AG04450 (cell line): ENCODE measurements at regions not wholly inside any gene's neighbourhood (a gene's known extent, or its start where the extent isn't known, plus 50 kb on each side); places are given as distances from the start of the nearest gene placed in this dataset.
"Not testable (repeated sequence)": the region's sequence is repeated elsewhere in the genome, so short reads cannot be mapped to it uniquely, and the experiment has no call there.

Source experiments
- CTCF ChIA-PET: fragments of 300-600, 350-600 bp; formaldehyde crosslinking; extraction: SDS; loops from one replicate; lab custom pipeline; 2022; ENCODE audit warnings: antibody characterized with exemption, inconsistent platforms; lab: Charles Lee
- POLR2A ChIA-PET: fragments of 350-600 bp; formaldehyde crosslinking; extraction: SDS; loops from one replicate; lab custom pipeline; 2021; ENCODE audit warnings: antibody characterized with exemption, inconsistent platforms; lab: Yijun Ruan, JAX
- DNase-seq: peaks from one replicate; pipeline ENCODE4 v3.0.0-alpha.2; 2011; ENCODE audit warnings: low read depth, low spot score
- H3K27ac ChIP-seq: one replicate; pipeline ENCODE4 v1.5.1; 2012; ENCODE audit warnings: low read depth, low read length, control low read depth
- H3K27me3 ChIP-seq: one replicate; pipeline ENCODE4 v1.6.0; 2012; ENCODE audit warnings: low read length; ENCODE audit not compliant: control insufficient read depth, insufficient read depth
- H3K4me3 ChIP-seq: 2 replicates; pipeline ENCODE4 v1.5.1; 2011; ENCODE audit warnings: mild to moderate bottlenecking, low read depth, low read length, control low read depth
- H3K9me3 ChIP-seq: 2 replicates; pipeline ENCODE4 v1.5.1; 2012; ENCODE audit warnings: low read length; ENCODE audit not compliant: control insufficient read depth, insufficient read depth
- TF ChIP-seq, protein P1 (sequence below): IDR thresholded peaks from 2 replicates; pipeline ENCODE4 v1.5.1; 2011; ENCODE audit warnings: low read depth, low read length, control low read depth, inconsistent platforms

DNA sequence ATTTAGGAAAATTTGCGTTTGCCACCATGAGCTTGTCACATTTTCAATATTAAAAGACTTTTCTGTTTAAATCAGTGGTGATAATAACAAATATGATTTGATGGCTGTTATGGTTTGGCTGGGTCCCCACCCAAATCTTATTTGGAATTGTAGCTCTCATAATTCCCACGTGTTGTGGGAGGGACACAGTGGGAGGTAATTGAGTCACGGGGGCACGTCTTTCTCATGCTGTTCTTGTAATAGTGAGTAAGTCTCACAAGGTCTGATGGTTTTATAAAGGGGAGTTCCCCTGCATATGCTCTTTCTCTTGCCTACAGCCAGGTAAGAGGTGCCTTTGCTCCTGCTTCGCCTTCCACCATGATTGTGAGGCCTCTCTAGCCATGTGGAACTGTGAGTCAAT, 83.4 kb upstream of the RGPD4 start:
- no peak overlapping the region for H3K4me3 ChIP-seq
- ChIA-PET CTCF (no interaction called here), POLR2A (no interaction called here)
- no peak overlapping the region for H3K27ac ChIP-seq
- TF ChIP-seq, protein P1, sequence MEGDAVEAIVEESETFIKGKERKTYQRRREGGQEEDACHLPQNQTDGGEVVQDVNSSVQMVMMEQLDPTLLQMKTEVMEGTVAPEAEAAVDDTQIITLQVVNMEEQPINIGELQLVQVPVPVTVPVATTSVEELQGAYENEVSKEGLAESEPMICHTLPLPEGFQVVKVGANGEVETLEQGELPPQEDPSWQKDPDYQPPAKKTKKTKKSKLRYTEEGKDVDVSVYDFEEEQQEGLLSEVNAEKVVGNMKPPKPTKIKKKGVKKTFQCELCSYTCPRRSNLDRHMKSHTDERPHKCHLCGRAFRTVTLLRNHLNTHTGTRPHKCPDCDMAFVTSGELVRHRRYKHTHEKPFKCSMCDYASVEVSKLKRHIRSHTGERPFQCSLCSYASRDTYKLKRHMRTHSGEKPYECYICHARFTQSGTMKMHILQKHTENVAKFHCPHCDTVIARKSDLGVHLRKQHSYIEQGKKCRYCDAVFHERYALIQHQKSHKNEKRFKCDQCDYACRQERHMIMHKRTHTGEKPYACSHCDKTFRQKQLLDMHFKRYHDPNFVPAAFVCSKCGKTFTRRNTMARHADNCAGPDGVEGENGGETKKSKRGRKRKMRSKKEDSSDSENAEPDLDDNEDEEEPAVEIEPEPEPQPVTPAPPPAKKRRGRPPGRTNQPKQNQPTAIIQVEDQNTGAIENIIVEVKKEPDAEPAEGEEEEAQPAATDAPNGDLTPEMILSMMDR, result no peak
- H3K9me3 ChIP-seq, result peaks cover 5% of the 10 kb centered on the region; the same call in 1 of the 2 replicates
- H3K27me3 ChIP-seq, result no peaks in the 10 kb centered on the region
- no peak for DNase-seq

DNA sequence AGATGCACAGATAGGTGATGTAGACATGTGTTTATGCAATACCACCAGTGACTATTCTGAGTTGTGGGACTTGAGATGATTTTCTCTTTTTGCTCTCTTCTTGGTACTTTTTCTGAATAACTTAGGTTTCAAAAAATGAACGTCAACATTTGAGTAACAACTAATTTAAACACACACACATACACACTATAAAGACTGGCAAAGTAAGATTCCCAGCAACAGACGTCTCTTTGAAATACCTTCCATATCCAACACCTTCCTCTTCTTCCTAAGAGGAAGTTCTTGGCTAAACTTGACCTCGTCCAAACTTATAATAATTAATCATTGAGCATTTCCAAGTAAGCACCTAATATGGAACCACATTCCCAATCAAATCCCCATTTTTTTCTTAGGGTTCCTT, 81.6 kb upstream of the RGPD4 start:
- Histone ChIP-seq H3K27ac (no peak overlapping the region), H3K27me3 (no peaks in the 10 kb centered on the region), H3K9me3 (peaks cover 6% of the 10 kb centered on the region; the same call in 1 of the 2 replicates), H3K4me3 (no peak overlapping the region)
- CTCF ChIA-PET, result no interaction called here
- TF ChIP-seq, protein P1, result no peak
- POLR2A ChIA-PET, result no interaction called here
- no peak for DNase-seq

DNA sequence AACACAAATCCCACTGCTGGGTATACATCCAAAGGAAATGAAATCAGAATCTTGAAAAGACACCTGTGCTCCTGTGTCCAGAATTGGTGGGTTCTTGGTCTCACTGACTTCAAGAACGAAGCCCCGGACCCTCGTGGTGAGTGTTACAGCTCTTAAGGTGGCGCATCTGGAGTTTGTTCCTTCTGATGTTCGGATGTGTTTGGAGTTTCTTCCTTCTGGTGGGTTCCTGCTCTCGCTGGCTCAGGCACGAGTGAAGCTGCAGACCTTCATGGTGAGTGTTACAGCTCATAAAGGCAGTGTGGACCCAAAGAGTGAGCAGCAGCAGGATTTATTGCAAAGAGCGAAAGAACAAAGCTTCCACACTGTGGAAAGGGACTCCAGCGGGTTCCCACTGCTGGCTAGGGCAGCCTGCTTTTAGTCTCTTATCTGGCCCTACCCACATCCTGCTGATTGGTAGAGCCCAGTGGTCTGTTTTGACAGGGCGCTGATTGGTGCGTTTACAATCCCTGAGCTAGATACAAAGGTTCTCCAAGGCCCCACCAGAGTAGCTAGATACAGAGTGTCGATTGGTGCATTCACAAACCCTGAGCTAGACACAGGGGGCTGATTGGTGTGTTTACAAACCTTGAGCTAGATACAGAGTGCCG, 80.0 kb upstream of the RGPD4 start:
- CTCF ChIA-PET, H3K27me3 ChIP-seq, H3K9me3 ChIP-seq, H3K4me3 ChIP-seq, DNase-seq, H3K27ac ChIP-seq, POLR2A ChIA-PET: not testable (repeated sequence)

DNA sequence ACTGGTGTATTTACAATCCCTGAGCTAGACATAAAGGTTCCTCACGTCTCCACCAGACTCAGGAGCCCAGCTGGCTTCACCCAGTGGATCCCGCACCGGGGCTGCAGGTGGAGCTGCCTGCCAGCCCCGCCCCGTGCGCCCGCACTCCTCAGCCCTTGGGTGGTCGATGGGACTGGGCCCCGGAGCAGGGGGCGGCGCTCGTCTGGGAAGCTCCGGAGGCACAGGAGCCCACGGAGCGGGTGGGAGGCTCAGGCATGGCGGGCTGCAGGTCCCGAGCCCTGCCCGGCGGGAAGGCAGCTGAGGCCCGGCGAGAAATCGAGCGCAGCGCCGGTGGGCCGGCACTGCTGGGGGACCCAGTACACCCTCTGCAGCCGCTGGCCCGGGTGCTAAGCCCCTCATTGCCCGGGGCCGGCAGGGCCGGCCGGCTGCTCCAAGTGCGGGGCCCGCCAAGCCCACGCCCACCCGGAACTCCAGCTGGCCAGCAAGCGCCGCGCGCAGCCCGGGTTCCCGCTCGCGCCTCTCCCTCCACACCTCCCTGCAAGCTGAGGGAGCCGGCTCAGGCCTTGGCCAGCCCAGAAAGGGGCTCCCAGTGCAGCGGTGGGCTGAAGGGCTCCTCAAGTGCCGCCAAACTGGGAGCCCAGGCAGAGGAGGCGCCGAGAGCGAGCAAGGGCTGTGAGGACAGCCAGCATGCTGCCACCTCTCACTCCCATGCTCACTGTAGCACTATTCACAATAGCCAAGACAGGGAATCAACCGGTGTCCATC, 79.3 kb upstream of the RGPD4 start:
- H3K9me3 ChIP-seq, CTCF ChIA-PET, DNase-seq, H3K27me3 ChIP-seq, H3K27ac ChIP-seq, POLR2A ChIA-PET, H3K4me3 ChIP-seq: not testable (repeated sequence)

DNA sequence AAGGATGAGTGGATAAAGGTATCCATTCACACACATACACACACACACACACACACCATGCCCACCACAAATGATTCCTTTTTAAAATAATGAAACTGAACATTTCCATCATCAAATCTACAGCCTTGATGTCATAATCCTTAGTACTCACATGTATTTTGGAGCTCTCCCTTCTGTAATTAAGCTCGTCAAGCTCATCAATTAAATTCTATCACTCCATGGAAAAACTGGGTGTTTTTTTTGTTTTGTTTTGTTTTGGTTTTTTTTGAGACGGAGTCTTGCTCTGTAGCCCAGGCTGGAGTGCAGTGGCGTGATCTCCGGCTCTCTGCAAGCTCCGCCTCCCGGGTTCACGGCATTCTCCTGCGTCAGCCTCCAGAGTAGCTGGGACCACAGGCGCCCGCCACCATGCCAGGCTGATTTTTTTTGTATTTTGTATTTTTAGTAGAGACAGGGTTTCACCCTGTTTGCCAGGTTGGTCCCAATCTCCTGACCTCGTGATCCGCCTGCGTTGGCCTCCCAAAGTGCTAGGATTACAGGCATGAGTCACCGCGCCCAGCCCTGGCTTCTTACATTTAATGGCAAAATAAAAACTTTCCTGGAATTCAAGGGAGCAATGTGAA, 78.6 kb upstream of the RGPD4 start:
- ChIA-PET CTCF (no interaction called here), POLR2A (no interaction called here)
- Histone ChIP-seq H3K4me3 (no peak overlapping the region), H3K27ac (no peak overlapping the region), H3K27me3 (no peaks in the 10 kb centered on the region), H3K9me3 (peaks cover 6% of the 10 kb centered on the region; the same call in 1 of the 2 replicates)
- TF ChIP-seq, protein P1, result no peak
- DNase-seq, result no peak

DNA sequence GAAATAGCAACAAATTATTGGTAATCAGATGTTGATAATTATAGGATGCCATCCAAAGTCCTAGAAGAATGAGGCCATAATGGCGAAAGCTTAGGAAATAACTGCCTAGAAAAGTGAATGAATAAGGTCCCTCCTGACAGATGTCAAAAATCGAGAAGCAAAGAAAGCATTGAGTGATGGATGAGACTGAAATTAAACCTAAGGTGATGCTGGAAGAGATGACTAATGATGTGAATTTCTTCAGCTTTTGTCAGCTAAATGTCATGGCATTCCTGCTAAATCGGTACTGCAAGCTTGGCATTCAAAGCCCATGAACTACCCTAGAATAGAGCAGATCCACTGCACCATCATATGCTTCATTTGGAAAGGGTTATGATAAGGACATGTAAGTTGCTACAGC, 74.8 kb upstream of the RGPD4 start:
- CTCF ChIA-PET, result no interaction called here
- POLR2A ChIA-PET, result no interaction called here
- H3K27ac ChIP-seq, result no peak overlapping the region
- no peaks in the 10 kb centered on the region for H3K27me3 ChIP-seq
- peaks cover 6% of the 10 kb centered on the region; the same call in 1 of the 2 replicates for H3K9me3 ChIP-seq
- no peak overlapping the region for H3K4me3 ChIP-seq
- TF ChIP-seq, protein P1, result no peak
- no peak for DNase-seq

DNA sequence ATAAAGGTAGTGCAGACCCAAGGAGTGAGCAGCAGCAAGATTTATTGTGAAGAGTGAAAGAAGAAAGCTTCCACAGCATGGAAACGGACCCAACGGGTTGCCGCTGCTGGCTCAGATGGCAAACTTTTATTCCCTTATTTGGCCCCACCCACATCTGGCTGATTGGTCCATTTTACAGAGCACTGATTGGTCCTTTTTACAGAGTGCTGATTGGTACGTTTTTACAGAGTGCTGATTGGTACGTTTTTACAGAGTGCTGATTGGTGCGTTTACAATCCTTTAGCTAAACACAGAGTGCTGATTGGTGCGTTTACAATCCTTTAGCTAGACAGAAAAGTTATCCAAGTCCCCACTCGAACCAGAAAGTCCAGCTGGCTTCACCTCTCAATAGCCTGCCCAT, 72.9 kb upstream of the RGPD4 start:
- H3K9me3 ChIP-seq, CTCF ChIA-PET, H3K27ac ChIP-seq, DNase-seq, POLR2A ChIA-PET, H3K27me3 ChIP-seq, H3K4me3 ChIP-seq: not testable (repeated sequence)
